IMR-90 (cell line): ENCODE measurements at regions not wholly inside any gene's neighbourhood (a gene's known extent, or its start where the extent isn't known, plus 50 kb on each side); places are given as distances from the start of the nearest gene placed in this dataset.

Experiments used
- BHLHE40 ChIP-seq: fragments of 150-350 bp; IDR thresholded peaks from 2 replicates; pipeline ENCODE4 v1.6.1; 2016; ENCODE audit warnings: mild to moderate bottlenecking, low read depth, low read length
- CEBPB ChIP-seq: IDR thresholded peaks from 2 replicates; pipeline ENCODE4 v1.6.1; 2012; ENCODE audit warnings: low read depth, low read length, improper control_type of control experiment
- MXI1 ChIP-seq: IDR thresholded peaks from 2 replicates; pipeline ENCODE4 v1.6.1; 2012; ENCODE audit warnings: low read depth, mild to moderate bottlenecking, low read length, moderate library complexity, borderline replicate concordance
- POLR2A ChIP-seq: IDR thresholded peaks from 2 replicates; pipeline ENCODE4 v1.6.1; 2012; ENCODE audit warnings: mild to moderate bottlenecking, low read depth, low read length
- RAD21 ChIP-seq: IDR thresholded peaks from 2 replicates; pipeline ENCODE4 v1.6.1; 2012; ENCODE audit warnings: low read length, improper control_type of control experiment
- RCOR1 ChIP-seq: IDR thresholded peaks from 2 replicates; pipeline ENCODE4 v1.6.1; 2012; ENCODE audit warnings: mild to moderate bottlenecking, low read length, improper control_type of control experiment; ENCODE audit not compliant: insufficient replicate concordance
- SMC3 ChIP-seq: fragments of 150-350 bp; IDR thresholded peaks from 2 replicates; pipeline ENCODE4 v1.6.1; 2016; ENCODE audit warnings: low read depth, mild to moderate bottlenecking, antibody characterized with exemption, low read length, moderate library complexity
- TF ChIP-seq, protein P1 (sequence below): conservative IDR thresholded peaks from 2 replicates; pipeline ENCODE4 v1.5.1; 2012; ENCODE audit warnings: mild to moderate bottlenecking, low read depth, low read length, improper control_type of control experiment

DNA sequence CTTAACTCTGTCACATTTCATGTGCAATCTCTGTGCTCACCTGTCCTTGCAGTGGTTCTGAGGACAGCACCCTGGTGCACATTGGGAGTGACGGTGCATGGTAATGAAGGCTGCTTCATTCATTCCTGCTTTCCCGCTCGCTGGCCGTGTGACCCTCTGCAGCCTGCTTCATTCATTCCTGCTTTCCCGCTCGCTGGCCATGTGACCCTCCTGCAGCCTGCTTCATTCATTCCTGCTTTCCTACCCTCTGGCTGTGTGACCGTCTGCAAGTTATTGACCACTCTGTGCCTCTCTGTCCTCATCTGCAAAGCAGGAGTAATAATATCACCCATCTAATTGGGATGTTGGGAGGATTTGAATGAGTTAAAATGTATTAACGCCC, 189.1 kb upstream of the TMEM132C start:
- TF ChIP-seq, protein P1, sequence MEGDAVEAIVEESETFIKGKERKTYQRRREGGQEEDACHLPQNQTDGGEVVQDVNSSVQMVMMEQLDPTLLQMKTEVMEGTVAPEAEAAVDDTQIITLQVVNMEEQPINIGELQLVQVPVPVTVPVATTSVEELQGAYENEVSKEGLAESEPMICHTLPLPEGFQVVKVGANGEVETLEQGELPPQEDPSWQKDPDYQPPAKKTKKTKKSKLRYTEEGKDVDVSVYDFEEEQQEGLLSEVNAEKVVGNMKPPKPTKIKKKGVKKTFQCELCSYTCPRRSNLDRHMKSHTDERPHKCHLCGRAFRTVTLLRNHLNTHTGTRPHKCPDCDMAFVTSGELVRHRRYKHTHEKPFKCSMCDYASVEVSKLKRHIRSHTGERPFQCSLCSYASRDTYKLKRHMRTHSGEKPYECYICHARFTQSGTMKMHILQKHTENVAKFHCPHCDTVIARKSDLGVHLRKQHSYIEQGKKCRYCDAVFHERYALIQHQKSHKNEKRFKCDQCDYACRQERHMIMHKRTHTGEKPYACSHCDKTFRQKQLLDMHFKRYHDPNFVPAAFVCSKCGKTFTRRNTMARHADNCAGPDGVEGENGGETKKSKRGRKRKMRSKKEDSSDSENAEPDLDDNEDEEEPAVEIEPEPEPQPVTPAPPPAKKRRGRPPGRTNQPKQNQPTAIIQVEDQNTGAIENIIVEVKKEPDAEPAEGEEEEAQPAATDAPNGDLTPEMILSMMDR: no peak
- TF ChIP-seq CEBPB (no peak), POLR2A (no peak), RCOR1 (no peak), BHLHE40 (no peak), MXI1 (no peak), RAD21 (no peak), SMC3 (no peak)
